Kasumi-1 (cell line): ENCODE measurements at regions not wholly inside any gene's neighbourhood (a gene's known extent, or its start where the extent isn't known, plus 50 kb on each side); places are given as distances from the start of the nearest gene placed in this dataset.
"Not testable (repeated sequence)": the region's sequence is repeated elsewhere in the genome, so short reads cannot be mapped to it uniquely, and the experiment has no call there.

Source experiments
- DNase-seq, 2 experiments: peaks; one replicate each; lab custom pipeline; 2025; lab: John Stamatoyannopoulos, UW

DNA sequence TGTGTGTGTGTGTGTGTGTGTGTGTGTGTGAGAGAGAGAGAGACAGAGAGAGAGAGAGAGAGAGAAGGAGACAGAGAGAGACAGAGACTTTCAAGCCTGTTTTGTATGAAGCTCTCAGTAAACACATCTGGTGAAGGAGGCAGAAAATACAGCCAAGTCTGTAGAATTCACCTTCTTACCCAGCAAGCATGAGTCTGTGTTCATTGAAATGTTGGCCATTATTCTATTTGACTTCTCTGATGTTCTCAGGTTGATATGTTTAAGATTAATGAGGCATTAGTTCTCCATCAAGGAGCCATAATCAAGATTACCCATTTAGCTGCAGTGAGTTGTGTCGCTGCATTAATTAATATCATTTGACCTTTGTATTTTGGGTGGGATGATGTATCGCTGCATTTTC, 895.8 kb upstream of the EEF2KMT start:
- no peak for DNase-seq

DNA sequence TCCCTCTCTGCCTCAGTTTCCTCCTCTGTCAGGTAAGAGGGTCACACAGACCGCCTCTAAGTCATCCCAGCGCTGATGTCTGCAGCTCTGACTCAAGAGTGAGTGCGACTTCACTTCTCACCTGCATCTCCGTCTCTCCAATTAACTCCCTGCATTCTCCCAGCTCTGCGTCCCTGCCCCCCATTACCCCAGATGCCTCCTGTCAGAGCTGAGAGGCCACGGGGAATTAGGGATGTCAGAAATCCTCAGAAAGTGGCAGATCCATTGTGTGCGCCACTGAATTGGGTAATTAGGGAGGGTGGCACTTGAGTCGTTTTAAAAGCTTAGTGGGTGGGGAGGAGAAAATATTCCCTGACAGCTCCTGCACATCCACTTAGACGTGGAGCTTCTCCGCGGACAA, 885.4 kb upstream of the EEF2KMT start:
- no peak for DNase-seq

DNA sequence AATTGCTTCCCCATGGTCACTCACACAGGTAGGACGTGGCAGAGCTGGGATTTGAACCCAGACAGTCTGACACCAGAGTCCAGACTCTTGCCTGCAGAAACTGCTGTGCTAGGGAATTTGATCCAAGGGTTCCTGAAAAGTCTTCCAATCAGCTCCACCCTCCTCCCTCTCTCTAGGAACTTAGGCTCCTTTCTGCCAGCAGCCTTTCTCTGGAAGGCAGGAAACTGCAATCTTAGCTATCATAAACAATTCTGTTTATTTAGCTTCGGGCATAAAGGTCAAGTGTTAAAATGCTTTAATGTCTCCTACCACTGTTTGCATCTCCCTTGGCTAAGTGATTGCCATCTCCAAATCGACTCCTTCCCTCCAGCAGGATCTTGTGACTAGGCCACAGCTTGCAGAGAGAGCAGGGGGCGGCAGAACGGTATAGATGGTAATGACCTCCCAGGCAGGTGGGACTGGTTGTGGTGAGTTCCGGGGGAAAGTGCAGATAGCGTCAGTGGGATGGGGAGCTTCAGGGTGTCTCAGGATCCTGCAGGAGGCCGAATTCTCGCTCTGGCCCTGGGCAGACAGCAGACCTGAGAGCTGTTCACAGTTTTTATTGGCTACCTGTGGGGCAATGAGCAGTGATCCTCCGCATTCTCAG, 882.4 kb upstream of the EEF2KMT start:
- no peak for DNase-seq

DNA sequence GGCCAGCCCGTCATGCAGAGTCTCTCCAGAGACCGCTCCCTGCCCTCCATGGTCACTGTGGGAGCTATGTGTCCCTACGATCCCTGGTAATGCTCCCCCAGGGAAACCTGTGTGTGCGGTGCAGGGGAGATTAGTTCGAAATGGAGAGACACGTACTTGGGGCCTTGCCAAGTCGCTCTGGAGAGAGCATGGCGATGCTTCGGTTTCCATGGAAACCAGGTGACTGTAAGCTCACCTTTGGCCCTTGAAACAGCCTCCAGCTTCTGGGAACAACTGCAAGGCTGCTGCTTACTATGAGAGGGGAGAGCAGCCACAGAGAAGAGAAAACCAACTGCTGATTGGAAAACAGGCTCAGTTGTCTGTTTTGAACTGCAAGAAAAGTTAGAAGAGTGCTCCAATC, 879.7 kb upstream of the EEF2KMT start:
- DNase-seq: no peak

DNA sequence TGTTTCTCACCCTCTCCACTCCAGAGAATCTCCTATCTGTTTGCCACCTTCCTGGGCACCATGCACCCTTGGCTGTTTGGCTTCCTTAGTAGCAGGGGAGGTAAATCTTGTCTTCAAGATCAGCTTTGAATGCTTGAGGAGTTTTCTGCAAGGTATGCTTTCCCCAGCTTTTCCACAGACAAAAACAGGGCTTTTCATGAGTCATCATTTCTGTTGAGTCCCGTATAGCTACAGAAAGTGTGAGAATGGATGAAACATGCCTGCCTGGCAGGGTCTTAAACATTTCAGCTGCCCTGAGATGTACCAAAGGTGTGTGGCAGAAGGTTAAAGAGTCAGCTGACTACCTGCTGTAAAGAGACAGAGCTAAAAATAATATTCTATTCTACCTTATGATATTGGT, 875.2 kb upstream of the EEF2KMT start:
- no peak for DNase-seq

DNA sequence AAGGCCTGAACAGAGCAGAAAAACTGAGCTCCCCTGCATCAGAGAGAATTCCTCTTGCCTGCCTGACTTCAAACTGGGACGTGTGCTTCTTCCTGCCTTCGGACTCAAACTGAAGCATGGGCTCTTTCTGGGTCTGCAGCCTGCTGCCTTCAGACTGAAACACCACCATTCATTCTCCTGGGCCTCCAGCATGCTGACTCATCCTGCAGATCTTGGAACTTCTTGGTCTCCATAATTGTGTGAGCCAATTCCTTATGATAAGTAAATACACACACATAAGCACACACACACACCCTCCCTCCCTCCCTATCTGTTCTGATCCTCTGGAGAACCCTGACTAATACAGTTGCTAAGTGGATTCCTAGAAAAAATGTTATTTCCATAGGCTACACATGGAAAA, 874.3 kb upstream of the EEF2KMT start:
- no peak for DNase-seq

DNA sequence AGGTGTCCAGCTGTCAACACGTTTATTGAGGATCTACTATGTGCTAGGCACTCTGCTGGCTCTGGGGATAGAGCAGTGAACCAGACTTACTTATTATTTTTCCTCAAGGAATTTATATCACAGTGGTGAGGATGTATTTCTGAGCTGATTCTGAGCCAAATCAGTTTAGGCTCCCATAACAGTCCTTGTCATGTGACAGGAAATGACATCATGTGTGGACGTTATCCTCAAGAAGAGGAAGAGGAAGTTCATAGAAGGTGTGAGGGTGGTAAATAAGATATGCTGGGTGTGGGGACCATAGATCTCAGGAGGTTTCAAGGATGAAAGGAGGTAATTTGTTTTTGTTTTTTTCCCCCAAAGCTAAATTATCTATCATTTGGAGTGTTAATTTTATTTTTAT, 873.5 kb upstream of the EEF2KMT start:
- no peak for DNase-seq

DNA sequence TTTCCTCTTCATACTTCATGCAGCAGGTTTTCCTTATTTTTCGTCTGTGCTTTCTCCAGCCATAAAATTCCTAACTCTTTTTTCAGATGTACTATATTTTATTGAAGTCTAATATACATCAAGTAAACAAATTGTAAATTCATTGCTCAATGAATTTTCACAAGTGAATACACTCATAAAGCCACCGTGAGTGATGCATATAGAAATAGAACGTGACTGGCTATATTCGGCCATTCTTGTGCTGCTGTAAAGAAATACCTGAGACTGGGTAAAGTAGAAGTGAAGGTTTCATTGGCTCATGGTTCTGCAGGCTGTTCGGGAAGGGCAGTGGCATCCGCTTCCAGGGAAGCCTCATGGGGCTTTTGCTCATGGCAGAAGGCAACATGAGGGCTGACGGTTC, 868.4 kb upstream of the EEF2KMT start:
- DNase-seq: no peak

DNA sequence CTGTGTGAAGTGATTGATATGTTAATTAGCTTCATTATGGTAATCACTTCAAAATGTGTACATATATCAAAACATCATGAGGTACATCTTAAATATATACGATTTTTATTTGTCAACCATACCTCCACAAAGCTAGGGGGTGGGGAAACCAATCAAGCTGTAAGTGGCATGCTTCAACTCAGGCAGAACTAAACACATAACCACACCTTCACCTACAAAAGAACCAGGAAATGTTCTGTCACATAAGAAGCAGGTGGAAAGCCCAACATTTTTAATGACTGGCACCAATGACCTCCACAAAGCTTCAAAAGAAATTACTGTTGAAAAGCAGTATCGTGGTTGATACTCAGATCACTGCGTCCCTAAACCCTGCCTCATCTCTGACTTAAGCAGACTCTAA, 867.7 kb upstream of the EEF2KMT start:
- DNase-seq: no peak

DNA sequence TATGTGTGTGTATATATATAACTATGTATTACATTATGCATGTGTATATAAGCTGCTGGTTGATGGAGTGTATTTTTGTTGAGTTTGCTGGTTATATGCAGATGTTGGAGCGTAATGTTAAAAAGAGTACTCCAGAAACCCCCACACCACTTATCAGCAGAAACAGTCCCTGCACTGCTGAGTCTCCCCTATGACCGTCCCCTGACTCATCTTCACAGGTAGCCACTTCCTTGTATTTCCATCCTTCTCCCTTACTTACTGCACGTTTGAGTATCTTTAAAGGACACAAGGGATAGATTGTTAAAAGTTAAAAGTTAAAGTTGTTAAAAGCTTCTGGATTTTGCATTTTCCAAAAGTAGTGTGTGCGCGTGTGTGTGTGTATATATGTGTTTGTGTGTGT, 853.9 kb upstream of the EEF2KMT start:
- DNase-seq: no peak

DNA sequence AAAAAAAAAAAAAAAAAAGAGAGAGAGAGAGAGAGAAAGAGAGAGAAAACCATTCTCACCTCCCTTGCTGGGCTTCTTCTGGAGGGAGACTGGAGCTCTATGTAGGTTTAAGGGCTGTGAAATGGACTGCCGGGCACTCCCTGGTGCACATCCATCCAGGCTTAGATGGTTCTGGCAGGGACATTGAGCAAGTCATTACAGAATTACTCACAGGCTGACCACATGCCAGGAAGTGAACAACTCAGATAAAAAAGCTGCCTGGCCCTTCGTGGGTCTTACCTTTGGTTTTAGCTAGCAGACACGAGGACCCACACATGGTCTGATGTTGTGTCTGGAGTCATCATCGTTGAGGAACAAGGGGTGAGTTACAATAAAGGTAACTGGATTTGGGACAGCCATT, 847.4 kb upstream of the EEF2KMT start:
- no peak for DNase-seq

DNA sequence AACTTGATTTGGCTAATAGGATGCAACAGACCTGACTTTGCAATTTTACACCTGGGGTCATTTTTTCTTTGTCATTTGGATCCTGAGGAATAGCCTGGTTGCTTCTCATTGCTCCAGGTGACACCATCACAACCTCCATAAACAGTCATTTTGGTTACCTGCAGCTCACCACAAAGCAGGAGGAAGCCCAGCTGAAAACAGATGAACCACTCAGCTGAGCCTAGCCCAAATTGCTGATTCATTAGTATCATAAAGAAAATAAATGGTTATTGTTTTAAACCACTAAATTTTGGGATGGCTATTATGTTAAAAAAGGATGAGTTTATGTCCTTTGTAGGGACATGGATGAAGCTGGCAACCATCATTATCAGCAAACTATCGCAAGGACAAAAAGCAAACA, 841.0 kb upstream of the EEF2KMT start:
- no peak for DNase-seq

DNA sequence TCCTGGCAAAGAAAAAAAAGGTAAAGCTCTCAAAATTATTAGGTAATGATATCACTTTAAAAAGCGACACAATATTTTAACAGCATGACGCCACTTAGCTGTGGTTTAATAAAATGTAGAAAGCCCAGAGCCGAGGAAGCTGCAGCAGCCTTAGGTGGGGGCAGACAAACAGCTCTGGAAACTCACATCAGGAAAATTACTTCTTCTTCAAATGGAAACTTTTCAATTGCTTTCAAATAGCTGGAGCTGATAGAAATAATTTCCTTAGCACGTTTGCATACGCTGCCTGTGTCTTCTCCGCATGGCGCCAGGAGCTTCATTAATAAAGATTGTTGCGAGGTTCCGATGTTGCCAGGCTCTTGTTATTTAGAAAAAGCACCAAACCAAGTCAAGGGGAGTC, 835.3 kb upstream of the EEF2KMT start:
- DNase-seq: no peak

DNA sequence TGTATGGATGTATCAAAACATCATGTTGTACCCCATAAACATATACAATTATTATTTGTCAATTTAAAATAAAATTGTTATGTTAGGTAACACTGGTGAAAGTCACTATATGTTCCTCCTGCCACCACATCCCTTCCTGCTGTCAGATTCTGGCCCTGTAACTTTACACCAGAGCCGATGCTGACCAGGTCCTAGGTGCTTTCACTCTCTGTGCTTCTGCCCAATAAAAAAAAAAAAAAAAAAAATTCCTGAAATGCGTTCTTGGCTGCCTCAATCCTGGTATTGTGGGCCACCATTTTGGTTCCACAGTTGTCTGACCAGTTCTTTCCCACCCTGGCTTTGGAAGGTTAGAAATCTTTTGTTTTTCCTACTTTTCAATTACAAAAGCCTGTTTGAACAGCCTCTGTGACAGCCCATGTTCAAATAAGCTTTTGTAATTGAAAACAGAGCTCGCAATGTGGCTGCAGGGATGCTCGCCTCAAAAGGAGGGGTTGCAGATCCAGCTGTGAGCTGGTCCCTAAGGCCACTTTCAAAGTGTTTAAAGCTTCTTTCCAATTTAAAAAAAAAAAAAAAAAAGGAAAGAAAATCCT, 831.0 kb upstream of the EEF2KMT start:
- no peak for DNase-seq

DNA sequence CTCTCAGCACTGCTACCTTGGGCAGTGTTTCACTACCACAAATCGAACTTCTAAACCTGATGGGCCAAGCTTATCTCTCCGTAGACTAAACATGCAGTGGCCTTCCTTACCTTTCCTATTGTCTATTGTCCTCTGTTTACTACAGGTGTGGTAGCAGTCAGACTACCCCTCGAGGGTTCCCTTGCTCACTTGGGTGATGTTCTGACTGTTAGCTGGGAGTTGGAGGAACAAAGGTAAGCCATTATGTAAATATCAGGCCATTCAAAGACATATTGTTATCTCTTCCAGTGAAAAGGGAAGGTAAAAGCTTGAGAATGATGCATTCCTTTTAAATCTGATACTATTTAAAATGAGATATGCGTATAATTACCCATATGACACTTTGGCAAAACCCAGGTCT, 828.3 kb upstream of the EEF2KMT start:
- DNase-seq: no peak

DNA sequence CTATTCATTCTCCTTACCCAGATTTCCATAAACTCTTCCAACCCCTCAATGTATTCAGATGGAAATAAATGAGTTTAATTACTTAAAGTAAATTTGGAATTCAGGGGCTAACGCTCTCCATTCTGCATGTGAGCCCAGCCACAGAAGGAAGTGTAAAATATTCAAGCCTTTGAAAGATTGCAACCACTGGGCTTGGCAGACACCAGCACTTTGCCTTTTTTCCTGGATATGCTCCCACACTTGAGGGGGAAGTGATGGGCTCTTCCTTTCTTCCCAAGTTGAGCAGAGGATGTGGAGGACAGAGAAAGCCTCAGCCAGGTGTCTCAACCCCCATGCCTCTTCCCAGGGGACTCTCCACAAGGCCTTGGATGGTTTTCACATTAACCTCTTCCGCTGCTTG, 825.1 kb upstream of the EEF2KMT start:
- DNase-seq: no peak

DNA sequence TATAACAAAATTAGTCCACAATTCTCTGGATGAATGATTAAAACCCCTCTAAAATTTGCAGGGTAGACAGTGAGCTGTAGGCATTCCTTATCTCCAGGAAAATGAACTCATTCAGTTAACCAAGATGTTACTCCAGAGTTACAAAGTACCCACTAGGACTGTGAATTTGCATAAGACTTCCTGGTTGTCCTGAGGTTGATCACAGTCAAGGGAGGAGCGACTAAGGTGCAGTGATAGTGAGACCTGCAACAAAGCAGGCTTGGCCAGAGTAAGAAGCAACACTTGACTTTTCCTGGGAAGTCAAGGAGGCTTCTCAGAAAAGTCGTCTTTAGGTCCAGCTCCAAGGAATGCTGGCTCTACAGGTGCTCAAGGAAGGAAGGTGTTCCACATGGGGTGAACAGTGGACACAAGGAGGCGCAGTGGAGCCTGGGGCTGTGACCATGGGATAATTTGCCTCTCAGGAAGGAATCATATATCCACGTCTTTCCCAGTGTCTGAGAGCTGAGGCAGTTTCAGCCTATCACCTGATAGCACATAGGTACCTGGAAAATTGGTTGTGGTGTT, 821.1 kb upstream of the EEF2KMT start:
- DNase-seq: no peak

DNA sequence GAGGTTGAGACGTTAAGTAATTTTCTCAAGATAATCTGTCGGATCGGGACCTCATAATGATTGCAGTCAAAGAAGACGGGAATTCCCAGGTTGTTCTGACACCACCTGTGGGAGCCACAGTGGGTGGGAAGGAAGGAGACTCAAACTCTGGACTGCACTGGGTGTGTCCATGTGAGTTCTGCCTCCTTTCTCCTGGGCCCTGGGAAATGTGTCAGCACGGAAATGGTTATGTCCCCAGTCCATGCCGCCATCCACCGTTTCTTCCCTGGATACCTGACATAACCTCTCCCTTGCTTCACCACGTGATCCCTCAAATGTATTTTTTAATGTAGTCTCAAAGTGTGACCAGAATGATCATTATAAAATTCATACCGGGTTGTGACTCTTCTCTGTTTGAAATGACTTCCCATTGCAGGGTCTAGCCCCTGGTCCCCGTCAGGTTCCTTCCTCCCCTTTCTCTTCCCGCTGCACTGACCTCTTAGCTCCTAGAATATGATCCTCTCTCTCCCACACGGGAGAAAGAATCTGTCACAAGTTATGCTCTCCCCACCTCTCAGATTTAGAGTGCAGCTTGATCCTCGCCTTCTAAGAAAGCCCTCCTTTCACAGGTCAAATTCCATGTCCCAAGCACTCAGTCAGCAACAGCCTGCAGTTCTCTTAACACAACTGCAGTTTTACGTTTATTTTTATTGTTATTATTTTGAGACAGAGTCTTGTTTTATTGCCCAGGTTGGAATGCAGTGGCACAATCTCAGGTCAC, 820.0 kb upstream of the EEF2KMT start:
- no peak for DNase-seq

DNA sequence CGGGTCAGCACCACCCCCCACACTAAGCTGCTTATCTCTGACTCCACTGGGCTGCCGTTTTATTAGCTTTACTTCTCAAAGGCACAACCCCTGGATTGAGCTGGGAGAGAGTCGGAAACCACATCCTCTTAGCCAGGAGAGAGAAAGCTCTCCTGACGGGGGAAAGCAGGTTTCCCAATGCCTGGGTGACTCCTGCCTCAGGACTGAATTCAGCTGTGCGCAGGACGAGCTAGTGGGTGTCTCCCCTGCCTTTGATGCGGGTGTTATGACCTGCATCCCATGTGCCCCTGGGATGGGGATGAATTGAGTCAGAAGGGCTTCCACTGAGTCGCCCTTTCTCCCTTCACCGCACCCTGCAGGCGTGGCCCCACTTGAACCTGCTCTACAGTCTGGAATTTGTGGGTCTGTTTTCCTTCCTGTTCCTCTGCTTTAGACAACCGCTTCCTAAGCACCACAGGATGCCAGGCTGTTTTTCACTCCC, 819.2 kb upstream of the EEF2KMT start:
- no peak for DNase-seq

DNA sequence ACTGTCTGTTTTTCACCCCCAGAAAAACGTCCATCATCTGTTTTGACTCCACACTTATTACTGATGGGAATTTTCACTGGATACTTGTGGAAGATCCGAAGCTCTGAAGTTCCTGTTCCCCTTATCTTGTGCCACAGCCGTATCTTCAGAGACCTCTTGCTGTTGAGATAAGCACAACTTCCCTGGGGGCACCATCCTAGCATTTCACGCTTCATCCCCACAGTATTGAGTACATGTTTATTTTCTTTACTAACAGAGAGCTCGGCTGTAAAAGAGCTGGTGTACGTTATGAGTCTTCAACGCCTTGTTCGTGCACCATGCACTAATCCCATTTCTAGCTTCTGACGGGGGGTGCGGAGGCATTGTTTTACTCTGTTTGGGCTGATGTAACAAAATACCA, 813.6 kb upstream of the EEF2KMT start:
- no peak for DNase-seq

DNA sequence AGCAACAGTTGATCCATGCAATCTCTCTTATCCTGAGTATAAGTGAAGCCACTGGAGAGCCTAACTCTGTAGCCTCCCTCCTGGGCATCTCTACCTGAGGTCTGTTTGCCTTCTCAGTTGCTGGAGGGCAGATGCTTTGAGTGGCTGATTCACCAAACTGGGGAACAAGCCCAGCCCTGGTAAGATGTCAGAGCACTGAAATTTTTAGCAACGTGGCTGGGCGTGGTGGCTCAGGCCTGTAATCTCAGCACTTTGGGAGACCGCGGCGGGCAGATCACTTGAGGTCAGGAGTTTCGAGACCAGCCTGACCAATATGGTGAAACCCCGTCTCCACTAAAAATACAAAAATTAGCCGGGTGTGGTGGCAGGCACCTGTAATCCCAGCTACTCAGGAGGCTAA, 812.0 kb upstream of the EEF2KMT start:
- DNase-seq: not testable (repeated sequence)

DNA sequence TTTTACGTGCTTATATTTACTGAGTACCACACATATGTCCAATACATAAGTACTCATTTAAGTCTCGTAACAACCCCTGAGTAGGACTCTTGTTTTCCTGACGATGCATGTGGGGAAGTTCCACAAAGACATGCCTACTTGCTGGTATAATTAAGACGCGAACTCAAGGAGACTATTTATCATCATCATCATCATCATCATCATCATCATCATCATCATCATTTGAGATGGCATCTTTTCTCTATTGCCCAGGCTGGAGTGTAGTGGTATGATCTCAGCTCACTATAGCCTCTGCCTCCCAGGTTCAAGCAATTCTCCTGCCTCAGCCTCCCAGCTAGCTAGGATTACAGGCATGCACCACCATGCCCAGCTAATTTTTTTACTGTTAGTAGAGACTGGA, 809.9 kb upstream of the EEF2KMT start:
- DNase-seq: no peak

DNA sequence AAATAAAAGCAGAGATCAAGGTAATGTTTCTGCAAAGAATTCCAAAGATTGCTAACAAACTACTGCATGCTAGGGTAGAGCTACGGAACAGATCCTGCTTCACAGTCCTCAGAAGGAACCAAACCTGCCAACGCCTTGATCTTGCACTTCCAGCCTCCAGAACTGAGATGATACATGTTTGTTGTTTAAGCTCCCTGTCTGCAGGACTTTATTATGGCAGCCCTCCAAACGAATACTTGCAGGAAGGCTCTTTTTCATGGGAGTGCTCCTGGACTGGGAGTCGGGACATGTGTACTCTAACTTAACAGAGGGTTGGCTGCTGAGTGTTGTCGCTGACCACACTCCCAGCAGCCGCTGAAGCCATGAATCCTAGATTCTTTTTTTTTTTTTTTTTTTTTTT, 808.8 kb upstream of the EEF2KMT start:
- DNase-seq: no peak
